Choroid plexus epithelial cell (primary cell): ENCODE measurements at regions not wholly inside any gene's neighbourhood (a gene's known extent, or its start where the extent isn't known, plus 50 kb on each side); places are given as distances from the start of the nearest gene placed in this dataset.
"Not testable (repeated sequence)": the region's sequence is repeated elsewhere in the genome, so short reads cannot be mapped to it uniquely, and the experiment has no call there.

Experiments used
- DNase-seq: peaks from one replicate; pipeline ENCODE4 v3.0.0-alpha.2; 2010; ENCODE audit warnings: low read depth
- H3K4me3 ChIP-seq: 2 replicates; pipeline ENCODE4 v1.5.1; 2011; ENCODE audit warnings: low read depth, mild to moderate bottlenecking, control low read depth, low read length, moderate library complexity
- TF ChIP-seq, protein P1 (sequence below): conservative IDR thresholded peaks from 2 replicates; pipeline ENCODE4 v1.5.1; 2011; ENCODE audit warnings: low read depth, mild to moderate bottlenecking, control low read depth, inconsistent platforms, low read length, moderate library complexity

GRCh38 chr7:69430384-69431021 is 167.8 kb upstream of the AUTS2 start:
- no peak overlapping the region for H3K4me3 ChIP-seq
- no peak for DNase-seq
- TF ChIP-seq, protein P1, sequence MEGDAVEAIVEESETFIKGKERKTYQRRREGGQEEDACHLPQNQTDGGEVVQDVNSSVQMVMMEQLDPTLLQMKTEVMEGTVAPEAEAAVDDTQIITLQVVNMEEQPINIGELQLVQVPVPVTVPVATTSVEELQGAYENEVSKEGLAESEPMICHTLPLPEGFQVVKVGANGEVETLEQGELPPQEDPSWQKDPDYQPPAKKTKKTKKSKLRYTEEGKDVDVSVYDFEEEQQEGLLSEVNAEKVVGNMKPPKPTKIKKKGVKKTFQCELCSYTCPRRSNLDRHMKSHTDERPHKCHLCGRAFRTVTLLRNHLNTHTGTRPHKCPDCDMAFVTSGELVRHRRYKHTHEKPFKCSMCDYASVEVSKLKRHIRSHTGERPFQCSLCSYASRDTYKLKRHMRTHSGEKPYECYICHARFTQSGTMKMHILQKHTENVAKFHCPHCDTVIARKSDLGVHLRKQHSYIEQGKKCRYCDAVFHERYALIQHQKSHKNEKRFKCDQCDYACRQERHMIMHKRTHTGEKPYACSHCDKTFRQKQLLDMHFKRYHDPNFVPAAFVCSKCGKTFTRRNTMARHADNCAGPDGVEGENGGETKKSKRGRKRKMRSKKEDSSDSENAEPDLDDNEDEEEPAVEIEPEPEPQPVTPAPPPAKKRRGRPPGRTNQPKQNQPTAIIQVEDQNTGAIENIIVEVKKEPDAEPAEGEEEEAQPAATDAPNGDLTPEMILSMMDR = no peak

- TF ChIP-seq, protein P1 = no peak
- no peak overlapping the region for H3K4me3 ChIP-seq
- DNase-seq = no peak
Observed at GRCh38 chr7:69431626-69432025, 166.6 kb upstream of the AUTS2 start.

DNA sequence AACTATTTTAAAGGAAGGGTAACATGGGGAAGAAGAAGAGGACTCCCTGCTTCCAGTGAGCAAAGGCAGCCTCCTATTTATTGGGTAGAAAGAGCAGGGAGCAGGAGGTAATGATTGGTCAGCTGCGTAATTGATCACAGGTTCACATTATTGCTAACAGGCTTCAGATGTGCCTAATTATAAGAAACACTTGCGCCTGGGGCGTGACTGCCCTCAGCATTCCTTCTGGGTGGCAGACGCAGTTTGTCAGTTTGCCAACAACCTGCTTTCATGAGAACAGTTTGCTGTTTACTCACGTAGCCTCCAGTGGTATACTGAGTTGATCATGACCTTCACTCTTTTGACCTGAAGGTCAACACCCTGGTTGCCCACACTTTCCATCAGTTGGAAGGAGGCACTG is 166.0 kb upstream of the AUTS2 start:
- not testable (repeated sequence) for H3K4me3 ChIP-seq, DNase-seq

GRCh38 chr7:69433081-69433480 is 165.2 kb upstream of the AUTS2 start:
- no peak for DNase-seq
- TF ChIP-seq, protein P1 = no peak
- no peak overlapping the region for H3K4me3 ChIP-seq

DNA sequence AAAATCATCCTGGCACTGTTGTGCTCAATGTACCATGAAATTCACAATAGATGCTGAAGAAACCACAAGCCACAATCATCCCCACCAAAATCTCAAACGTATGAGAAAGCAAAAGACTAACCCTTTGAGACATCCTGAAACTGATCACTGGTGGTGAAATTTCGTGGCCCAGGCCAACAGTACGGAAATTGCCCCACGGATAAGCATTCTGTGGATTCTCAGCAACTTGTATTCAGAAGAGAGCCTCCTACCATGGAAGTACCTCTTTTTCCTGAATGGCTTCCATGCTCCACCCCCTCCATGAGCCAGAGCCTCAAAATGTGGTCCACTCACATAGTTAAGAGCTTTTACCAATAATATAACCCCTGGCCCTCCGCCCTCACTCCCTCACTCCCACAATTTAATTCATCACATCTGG is 163.9 kb upstream of the AUTS2 start:
- no peak overlapping the region for H3K4me3 ChIP-seq
- TF ChIP-seq, protein P1 = no peak
- peak; percentile 7 for DNase-seq

DNA sequence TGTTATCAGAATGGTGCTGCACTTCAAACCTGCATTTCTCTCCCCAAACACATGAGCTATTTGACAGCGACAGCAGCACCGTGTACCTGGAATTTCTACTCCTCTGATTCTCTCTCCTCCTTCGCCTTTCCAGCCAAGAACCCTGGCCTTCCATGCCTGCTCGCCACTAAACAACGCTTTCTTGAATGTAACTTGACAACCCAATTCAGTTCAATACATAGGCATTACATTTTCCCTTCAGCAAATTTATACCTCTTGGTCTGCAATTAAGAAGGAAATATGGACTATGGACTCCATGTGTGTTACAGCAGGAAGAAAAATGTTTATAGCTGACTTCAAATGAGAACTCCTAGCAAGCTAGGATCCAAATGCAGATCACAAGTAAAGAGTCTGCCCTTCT is 162.6 kb upstream of the AUTS2 start:
- TF ChIP-seq, protein P1 = no peak
- H3K4me3 ChIP-seq = no peak overlapping the region
- DNase-seq = no peak

- no peak overlapping the region for H3K4me3 ChIP-seq
- no peak for DNase-seq
- TF ChIP-seq, protein P1 = no peak
Observed at GRCh38 chr7:69436946-69437345, 161.3 kb upstream of the AUTS2 start.
